GM23338 (cell line): ENCODE measurements at regions not wholly inside any gene's neighbourhood (a gene's known extent, or its start where the extent isn't known, plus 50 kb on each side); places are given as distances from the start of the nearest gene placed in this dataset.

Experiments used
- CTCF ChIP-seq, 2 experiments: fragments of 200-600 bp in 1 of 2; sonication (generic) in 1 of 2; conservative IDR thresholded peaks; 2 replicates each; pipeline versions ENCODE4 v1.5.1 to v1.6.1; 2016 to 2017; ENCODE audit warnings: antibody characterized with exemption in 2 of 2, low read depth in 2 of 2, mild to moderate bottlenecking in 2 of 2, moderate library complexity in 1 of 2
- EZH2 ChIP-seq: fragments of 200-600 bp; sonication (generic); IDR thresholded peaks from one replicate; pipeline ENCODE4 v1.8.0; 2017; ENCODE audit warnings: antibody characterized with exemption, mild to moderate bottlenecking, low read depth; ENCODE audit not compliant: unreplicated experiment
- POLR2AphosphoS5 ChIP-seq: IDR thresholded peaks from 2 replicates; pipeline ENCODE4 v1.6.1; 2016; ENCODE audit warnings: antibody characterized with exemption, low read depth

- no peak for TF ChIP-seq EZH2
- TF ChIP-seq CTCF (conservative IDR thresholded peaks at IDR 0.05; ENCODE audit: low read depth in 2 of 2) = no peak
- TF ChIP-seq POLR2AphosphoS5 = no peak
Measured at GRCh38 chr4:89538886-89539285, 231.3 kb upstream of the GPRIN3 start.
